H9 (cell line): ENCODE measurements at regions not wholly inside any gene's neighbourhood (a gene's known extent, or its start where the extent isn't known, plus 50 kb on each side); places are given as distances from the start of the nearest gene placed in this dataset.

Source experiments
- DNase-seq: peaks from one replicate; pipeline ENCODE4 v3.0.0-alpha.2; 2017
- H2AFZ ChIP-seq: one replicate; pipeline ENCODE4 v1.6.1; 2013; ENCODE audit warnings: mild to moderate bottlenecking, low read length, control low read depth, moderate library complexity
- H2AK5ac ChIP-seq: 2 replicates; pipeline ENCODE4 v1.6.1; 2013; ENCODE audit warnings: low read length, control low read depth, mixed read lengths; ENCODE audit not compliant: insufficient read length
- H2BK120ac ChIP-seq: one replicate; pipeline ENCODE4 v1.6.1; 2013; ENCODE audit warnings: low read depth, mild to moderate bottlenecking, low read length, control low read depth, inconsistent platforms; ENCODE audit not compliant: poor library complexity, severe bottlenecking
- H2BK12ac ChIP-seq: 2 replicates; pipeline ENCODE4 v1.6.1; 2013; ENCODE audit warnings: low read length, control low read depth, mixed read lengths, low read depth; ENCODE audit not compliant: insufficient read length
- H2BK15ac ChIP-seq: 2 replicates; pipeline ENCODE4 v1.6.1; 2013; ENCODE audit warnings: low read depth, low read length, control low read depth
- H2BK20ac ChIP-seq: one replicate; pipeline ENCODE4 v1.6.1; 2013; ENCODE audit warnings: low read depth, mild to moderate bottlenecking, low read length, control low read depth, inconsistent platforms; ENCODE audit not compliant: poor library complexity, severe bottlenecking
- H2BK5ac ChIP-seq: 2 replicates; pipeline ENCODE4 v1.6.1; 2013; ENCODE audit warnings: low read length, control low read depth, mixed read lengths; ENCODE audit not compliant: insufficient read length
- H3K14ac ChIP-seq: 2 replicates; pipeline ENCODE4 v1.6.1; 2013; ENCODE audit warnings: low read length, control low read depth; ENCODE audit not compliant: insufficient read depth
- H3K18ac ChIP-seq: 2 replicates; pipeline ENCODE4 v1.6.1; 2013; ENCODE audit warnings: low read depth, mild to moderate bottlenecking, mixed read lengths, low read length, control low read depth; ENCODE audit not compliant: insufficient read length
- H3K23ac ChIP-seq: 2 replicates; pipeline ENCODE4 v1.6.1; 2013; ENCODE audit warnings: low read length, control low read depth, mixed read lengths, low read depth; ENCODE audit not compliant: insufficient read length
- H3K23me2 ChIP-seq: 2 replicates; pipeline ENCODE4 v1.6.1; 2013; ENCODE audit warnings: low read depth, mild to moderate bottlenecking, mixed read lengths, low read length, control low read depth; ENCODE audit not compliant: insufficient read length, poor library complexity, severe bottlenecking
- H3K27ac ChIP-seq: 2 replicates; pipeline ENCODE4 v1.5.1; 2013; ENCODE audit warnings: low read length, control low read depth, mixed read lengths, low read depth; ENCODE audit not compliant: insufficient read length
- H3K27me3 ChIP-seq: 2 replicates; pipeline ENCODE4 v1.6.1; 2013; ENCODE audit warnings: low read length, control low read depth, inconsistent platforms; ENCODE audit not compliant: insufficient read depth
- H3K4ac ChIP-seq: 2 replicates; pipeline ENCODE4 v1.6.1; 2013; ENCODE audit warnings: low read depth, mild to moderate bottlenecking, control low read depth, inconsistent platforms, low read length, moderate library complexity
- H3K4me1 ChIP-seq: 2 replicates; pipeline ENCODE4 v1.6.1; 2013; ENCODE audit warnings: low read length, control low read depth, inconsistent platforms; ENCODE audit not compliant: insufficient read depth
- H3K4me2 ChIP-seq: 2 replicates; pipeline ENCODE4 v1.6.1; 2013; ENCODE audit warnings: low read length, control low read depth, mixed read lengths; ENCODE audit not compliant: insufficient read length, insufficient read depth
- H3K56ac ChIP-seq: 2 replicates; pipeline ENCODE4 v1.6.1; 2013; ENCODE audit warnings: low read depth, mild to moderate bottlenecking, mixed read lengths, low read length, control low read depth; ENCODE audit not compliant: insufficient read length
- H3K79me1 ChIP-seq: 2 replicates; pipeline ENCODE4 v1.6.1; 2013; ENCODE audit warnings: low read depth, mild to moderate bottlenecking, moderate library complexity, low read length, control low read depth, inconsistent platforms; ENCODE audit not compliant: insufficient read depth, poor library complexity, severe bottlenecking
- H3K79me2 ChIP-seq: 2 replicates; pipeline ENCODE4 v1.6.1; 2013; ENCODE audit warnings: low read length, control low read depth, inconsistent platforms; ENCODE audit not compliant: insufficient read depth
- H3K9ac ChIP-seq: 2 replicates; pipeline ENCODE4 v1.6.1; 2013; ENCODE audit warnings: low read length, control low read depth, mixed read lengths; ENCODE audit not compliant: insufficient read length; ENCODE audit errors: extremely low read depth
- H3K9me3 ChIP-seq: one replicate; pipeline ENCODE4 v1.6.1; 2013; ENCODE audit warnings: low read depth, low read length, inconsistent platforms; ENCODE audit not compliant: control insufficient read depth
- H3T11ph ChIP-seq: one replicate; pipeline ENCODE4 v1.6.1; 2013; ENCODE audit warnings: mild to moderate bottlenecking, low read length, control low read depth, inconsistent platforms
- H4K20me1 ChIP-seq: one replicate; pipeline ENCODE4 v1.6.1; 2013; ENCODE audit not compliant: control insufficient read depth, insufficient read length, insufficient read depth
- H4K5ac ChIP-seq: 2 replicates; pipeline ENCODE4 v1.6.1; 2013; ENCODE audit warnings: low read depth, mild to moderate bottlenecking, mixed read lengths, low read length, control low read depth; ENCODE audit not compliant: insufficient read length
- H4K8ac ChIP-seq: replicated peaks from 2 replicates; pipeline ENCODE4 v1.6.1; 2013; ENCODE audit warnings: low read length, control low read depth, mixed read lengths, low read depth; ENCODE audit not compliant: insufficient read length
- H4K91ac ChIP-seq: 2 replicates; pipeline ENCODE4 v1.6.1; 2013; ENCODE audit warnings: low read depth, mild to moderate bottlenecking, moderate library complexity, mixed read lengths, low read length, control low read depth; ENCODE audit not compliant: insufficient read length
- H3K27ac Mint-ChIP-seq, 3 experiments: 2 replicates in 2 of 3; 3 replicates in 1 of 3; pipeline ENCODE4 v1.8.0; 2020 to 2021; ENCODE audit warnings: mixed read lengths in 3 of 3, mild to moderate bottlenecking in 1 of 3, moderate library complexity in 1 of 3
- H3K27me3 Mint-ChIP-seq: 2 replicates; pipeline ENCODE4 v1.8.0; 2021; ENCODE audit warnings: low read depth, mild to moderate bottlenecking, moderate library complexity, mixed read lengths
- H3K36me3 Mint-ChIP-seq, 3 experiments: 2 replicates in 2 of 3; 3 replicates in 1 of 3; pipeline ENCODE4 v1.8.0; 2020 to 2021; ENCODE audit warnings: low read depth in 3 of 3, mixed read lengths in 3 of 3; ENCODE audit not compliant: insufficient read depth in 1 of 3
- H3K4me1 Mint-ChIP-seq, 2 experiments: 2 replicates each; pipeline ENCODE4 v1.8.0; 2020; ENCODE audit warnings: mixed read lengths in 2 of 2
- H3K4me3 Mint-ChIP-seq, 2 experiments: 2 replicates in 1 of 2; 3 replicates in 1 of 2; pipeline ENCODE4 v1.8.0; 2020 to 2021; ENCODE audit warnings: mild to moderate bottlenecking in 2 of 2, mixed read lengths in 2 of 2, moderate library complexity in 1 of 2
- H3K9me3 Mint-ChIP-seq, 2 experiments: 2 replicates in 1 of 2; 3 replicates in 1 of 2; pipeline ENCODE4 v1.8.0; 2020; ENCODE audit warnings: mild to moderate bottlenecking in 2 of 2, mixed read lengths in 2 of 2, moderate library complexity in 1 of 2
- WGBS: extraction: QIAGEN DNeasy Blood & Tissue Kit; methylation state at CpG from one replicate; pipeline ENCODE4 v1.1.7; 2013; ENCODE audit warnings: missing lambda C conversion rate, low lambda C conversion rate, mixed read lengths; ENCODE audit not compliant: insufficient read length; ENCODE audit errors: extremely low coverage; 5-methylcytosine and 5-hydroxymethylcytosine counted together
- TF ChIP-seq, protein P1 (sequence below): fragments of 200-600 bp; sonication (generic); conservative IDR thresholded peaks from 3 replicates; pipeline ENCODE4 v1.8.0; 2021; ENCODE audit warnings: antibody characterized with exemption, mild to moderate bottlenecking

DNA sequence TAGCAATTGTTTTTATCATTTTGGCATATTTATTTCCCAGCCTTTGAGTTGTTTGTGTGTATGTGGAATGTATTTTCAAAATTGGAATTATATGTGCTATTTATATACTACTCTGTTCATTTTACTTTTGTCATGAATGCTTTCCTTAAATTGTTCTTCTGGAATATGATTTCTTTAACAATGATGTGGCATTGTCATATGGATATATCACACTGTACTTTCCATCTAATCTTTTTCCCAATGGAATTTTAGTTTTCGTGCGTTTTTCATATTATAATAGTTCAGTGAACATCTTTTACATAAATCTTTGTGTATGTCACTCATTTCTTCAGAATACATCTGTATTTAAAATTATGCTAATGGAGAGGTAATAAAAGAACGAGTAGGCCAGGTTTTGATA, 980.1 kb upstream of the WWC1 start:
- no peak overlapping the region for H2BK15ac ChIP-seq
- no peak overlapping the region for H2AFZ ChIP-seq
- no peaks in the 10 kb centered on the region for H3K79me2 ChIP-seq
- H3K4me1 Mint-ChIP-seq, result peaks cover 24 to 29% of the 10 kb centered on the region in 2 experiments
- H3K27ac Mint-ChIP-seq, result no peak overlapping the region
- H3K56ac ChIP-seq, result no peak overlapping the region
- H3K9me3 ChIP-seq, result no peaks in the 10 kb centered on the region
- no peak overlapping the region for H2BK5ac ChIP-seq
- H4K91ac ChIP-seq, result no peak overlapping the region
- H4K8ac ChIP-seq, result no peak overlapping the region
- H3K9me3 Mint-ChIP-seq, result no peaks in the 10 kb centered on the region
- H3T11ph ChIP-seq, result no peak overlapping the region
- WGBS, result no CpG with 5 or more reads among the region's 3 CpGs
- H3K9ac ChIP-seq, result no peak overlapping the region
- peaks cover 8% of the 10 kb centered on the region for H3K4me1 ChIP-seq
- H3K23ac ChIP-seq, result no peak overlapping the region
- H3K36me3 Mint-ChIP-seq, result no peaks in the 10 kb centered on the region; a peak in 2 of 7 replicates
- H3K27me3 ChIP-seq, result no peaks in the 10 kb centered on the region
- no peak overlapping the region for H3K4me2 ChIP-seq
- H4K20me1 ChIP-seq, result no peaks in the 10 kb centered on the region
- no peak overlapping the region for H2BK12ac ChIP-seq
- DNase-seq, result no peak
- no peak overlapping the region for H3K4me3 Mint-ChIP-seq
- TF ChIP-seq, protein P1, sequence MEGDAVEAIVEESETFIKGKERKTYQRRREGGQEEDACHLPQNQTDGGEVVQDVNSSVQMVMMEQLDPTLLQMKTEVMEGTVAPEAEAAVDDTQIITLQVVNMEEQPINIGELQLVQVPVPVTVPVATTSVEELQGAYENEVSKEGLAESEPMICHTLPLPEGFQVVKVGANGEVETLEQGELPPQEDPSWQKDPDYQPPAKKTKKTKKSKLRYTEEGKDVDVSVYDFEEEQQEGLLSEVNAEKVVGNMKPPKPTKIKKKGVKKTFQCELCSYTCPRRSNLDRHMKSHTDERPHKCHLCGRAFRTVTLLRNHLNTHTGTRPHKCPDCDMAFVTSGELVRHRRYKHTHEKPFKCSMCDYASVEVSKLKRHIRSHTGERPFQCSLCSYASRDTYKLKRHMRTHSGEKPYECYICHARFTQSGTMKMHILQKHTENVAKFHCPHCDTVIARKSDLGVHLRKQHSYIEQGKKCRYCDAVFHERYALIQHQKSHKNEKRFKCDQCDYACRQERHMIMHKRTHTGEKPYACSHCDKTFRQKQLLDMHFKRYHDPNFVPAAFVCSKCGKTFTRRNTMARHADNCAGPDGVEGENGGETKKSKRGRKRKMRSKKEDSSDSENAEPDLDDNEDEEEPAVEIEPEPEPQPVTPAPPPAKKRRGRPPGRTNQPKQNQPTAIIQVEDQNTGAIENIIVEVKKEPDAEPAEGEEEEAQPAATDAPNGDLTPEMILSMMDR, result no peak
- no peaks in the 10 kb centered on the region for H3K27me3 Mint-ChIP-seq
- H3K4ac ChIP-seq, result no peak overlapping the region
- no peak overlapping the region for H3K18ac ChIP-seq
- H4K5ac ChIP-seq, result no peak overlapping the region
- H3K79me1 ChIP-seq, result no peaks in the 10 kb centered on the region
- H3K27ac ChIP-seq, result no peak overlapping the region
- no peak overlapping the region for H2BK120ac ChIP-seq
- H2AK5ac ChIP-seq, result no peak overlapping the region
- no peak overlapping the region for H2BK20ac ChIP-seq
- no peak overlapping the region for H3K14ac ChIP-seq
- H3K23me2 ChIP-seq, result no peaks in the 10 kb centered on the region
